Right lung (tissue), 2 donors: ENCODE measurements at regions not wholly inside any gene's neighbourhood (a gene's known extent, or its start where the extent isn't known, plus 50 kb on each side); places are given as distances from the start of the nearest gene placed in this dataset.

Source experiments
- DNase-seq, 2 donors: peaks; one replicate each; pipeline ENCODE4 v3.0.0-alpha.2; 2013

DNA sequence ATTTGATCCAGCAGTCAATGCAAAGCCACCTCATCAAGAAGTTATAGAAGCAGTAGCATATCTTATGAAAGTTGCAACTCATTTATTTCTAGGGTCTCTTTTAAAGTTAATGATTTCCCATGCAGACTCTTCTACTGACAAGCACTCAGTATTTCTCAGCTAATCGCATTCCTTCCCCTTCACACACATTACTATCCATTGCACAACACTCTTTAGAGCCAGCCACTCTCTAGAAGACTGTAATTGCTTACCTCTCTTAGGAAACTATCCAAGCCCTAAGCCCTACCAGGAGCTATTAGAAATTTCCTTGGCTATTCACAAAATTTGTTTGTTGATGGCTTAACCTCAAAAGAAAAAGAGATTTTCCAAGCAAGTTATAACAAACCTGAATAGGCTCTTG is 106.0 kb downstream of the ADAMTS1 start:
- peak; percentile 37 to 48 for DNase-seq

DNA sequence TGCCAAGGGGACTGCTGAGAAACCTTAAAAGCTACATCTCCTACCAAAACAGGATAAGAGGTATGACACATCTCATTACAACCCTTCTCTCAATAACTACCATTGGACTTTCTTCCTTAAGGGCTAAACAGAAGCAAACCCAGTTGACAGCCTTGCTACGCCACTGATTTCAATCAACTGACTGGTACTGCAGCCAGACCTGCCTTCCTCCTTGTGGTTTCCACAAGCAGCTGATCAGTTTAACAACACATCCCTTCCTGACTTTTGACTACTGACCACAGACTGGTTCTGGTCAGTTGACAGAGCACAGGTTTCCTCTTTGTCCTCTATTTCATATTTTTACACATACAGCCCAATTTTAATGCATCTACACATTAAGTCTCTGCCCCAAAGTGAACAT is 108.8 kb downstream of the ADAMTS1 start:
- no peak for DNase-seq

DNA sequence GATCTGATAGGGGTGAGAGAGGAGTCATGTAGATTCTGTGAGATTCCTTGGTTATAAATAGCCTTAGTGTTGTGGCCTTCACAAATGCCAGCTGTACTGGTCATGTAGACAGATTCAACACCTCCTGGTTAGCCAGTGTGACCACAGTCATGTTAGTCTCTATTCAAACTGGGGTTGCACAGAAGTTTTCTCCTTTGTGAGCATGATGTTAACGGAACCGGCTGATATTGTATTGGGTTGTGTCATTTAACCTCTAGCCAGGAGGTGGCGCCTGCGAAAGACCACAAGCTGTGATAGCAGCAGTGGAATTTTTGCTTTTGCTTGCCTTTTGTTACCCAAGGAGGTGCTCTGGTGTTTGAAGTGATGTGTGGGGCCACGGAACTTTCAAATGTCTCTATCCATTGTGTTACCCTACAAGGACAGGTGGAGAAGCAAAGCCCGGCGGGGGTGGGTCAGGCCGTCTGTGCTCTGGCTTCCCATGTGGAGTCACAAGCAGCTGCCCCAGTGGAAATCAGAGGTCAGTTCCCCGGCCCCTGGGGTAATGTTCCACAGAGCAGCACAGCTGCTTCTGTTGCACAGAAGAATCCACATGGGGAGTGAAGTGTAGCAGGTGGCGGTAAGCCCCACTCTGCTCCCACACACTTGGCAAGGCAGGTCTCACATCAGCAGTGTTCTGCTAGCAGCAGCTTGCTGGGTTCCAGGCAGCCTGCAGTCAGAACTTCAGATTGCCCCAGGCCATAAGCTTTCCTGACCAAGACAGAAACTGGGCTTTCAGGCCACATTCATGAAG is 112.6 kb downstream of the ADAMTS1 start:
- DNase-seq, result no peak

DNA sequence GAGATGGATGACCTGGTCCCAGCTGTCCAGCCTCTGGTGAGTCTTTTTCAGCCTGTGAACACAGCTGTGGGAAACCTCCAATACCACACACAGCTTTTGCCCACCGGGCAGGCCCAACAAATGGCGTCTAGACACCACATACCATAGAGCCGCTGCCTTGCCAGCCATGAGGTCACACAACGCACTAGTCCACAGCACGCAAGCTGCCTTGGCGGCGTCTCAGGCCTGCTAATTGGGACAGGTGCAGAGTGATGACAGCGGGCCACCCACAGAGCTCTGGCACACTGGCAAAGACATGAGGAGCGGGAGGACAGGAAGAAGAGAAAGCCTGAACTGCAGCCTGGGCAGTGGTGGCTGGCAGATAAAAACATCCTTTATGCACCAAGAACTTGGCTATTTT is 125.5 kb downstream of the ADAMTS1 start:
- DNase-seq, result no peak

DNA sequence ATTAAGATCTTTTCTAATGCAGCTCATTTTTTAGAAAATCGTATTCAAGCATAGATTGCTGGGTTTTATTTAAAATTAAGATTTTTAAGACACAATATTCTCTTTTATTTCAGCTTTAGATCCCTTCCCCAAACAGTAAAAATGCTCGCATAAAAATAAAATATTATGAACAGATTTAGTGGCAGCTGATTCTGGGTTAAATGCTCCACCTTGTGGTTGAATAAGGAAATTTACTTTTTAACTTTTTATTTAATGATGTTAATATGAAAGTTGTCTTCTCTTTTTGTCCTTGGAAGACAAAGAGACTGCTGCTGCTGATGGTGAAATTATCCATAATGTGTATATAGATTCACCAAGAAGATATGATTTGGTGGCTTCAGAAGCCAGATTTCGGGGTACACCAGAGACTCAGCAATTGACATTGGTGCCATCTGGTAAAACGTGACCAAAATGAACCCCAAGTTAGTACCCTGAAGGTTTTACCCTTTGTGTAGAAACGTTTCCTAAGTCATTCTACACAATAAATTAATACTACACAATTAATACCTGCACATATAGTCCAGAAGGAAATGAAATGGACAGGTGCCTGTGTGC is 128.0 kb downstream of the ADAMTS1 start:
- no peak for DNase-seq

DNA sequence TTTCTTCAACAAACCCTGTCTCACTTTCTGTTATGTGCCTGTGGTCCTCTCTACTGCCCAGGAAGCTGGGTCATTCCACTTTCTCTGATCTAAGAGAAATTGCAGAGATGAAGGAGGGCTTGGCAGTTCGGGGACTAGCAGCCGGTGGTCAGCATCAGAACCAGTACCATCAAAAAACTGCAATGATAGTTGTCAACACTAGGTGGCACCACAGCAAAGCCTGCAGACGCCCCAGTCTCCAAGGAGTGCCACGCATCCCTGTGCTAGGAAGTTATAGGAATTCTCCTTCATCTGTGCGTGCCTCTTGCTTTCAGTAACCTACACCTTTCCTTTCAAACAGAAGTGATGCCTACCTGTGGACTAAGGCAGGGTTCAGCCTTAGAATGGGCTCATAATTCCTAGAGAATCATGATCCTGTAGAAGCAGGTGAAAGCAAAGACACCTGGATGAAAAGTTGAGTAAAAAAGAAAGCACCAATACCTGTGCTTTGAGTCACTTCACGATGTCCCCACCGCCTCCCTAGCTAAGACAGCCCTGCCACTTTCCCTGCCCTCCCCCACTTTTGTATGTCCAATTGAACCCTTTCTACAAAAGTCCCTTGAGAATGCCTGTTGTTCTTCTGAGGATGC is 129.2 kb downstream of the ADAMTS1 start:
- no peak for DNase-seq

DNA sequence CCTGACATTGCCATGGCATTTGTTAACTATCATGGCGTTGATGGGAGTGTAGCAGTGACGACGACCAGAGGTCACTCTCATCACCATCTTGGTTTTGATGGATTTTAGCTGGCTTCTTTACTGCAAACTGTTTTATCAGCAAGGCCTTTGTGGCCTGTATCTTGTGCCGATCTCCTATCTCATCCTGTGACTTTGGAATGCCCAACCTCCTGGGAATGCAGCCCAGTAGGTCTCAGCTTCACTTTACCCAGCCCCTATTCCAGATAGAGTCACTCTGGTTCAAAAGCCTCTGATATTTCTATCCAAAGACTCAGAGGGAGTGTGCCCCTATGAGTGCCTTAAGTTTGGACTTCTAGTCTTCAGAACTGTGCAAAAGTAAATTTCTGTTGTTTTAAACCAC is 130.1 kb downstream of the ADAMTS1 start:
- no peak for DNase-seq

DNA sequence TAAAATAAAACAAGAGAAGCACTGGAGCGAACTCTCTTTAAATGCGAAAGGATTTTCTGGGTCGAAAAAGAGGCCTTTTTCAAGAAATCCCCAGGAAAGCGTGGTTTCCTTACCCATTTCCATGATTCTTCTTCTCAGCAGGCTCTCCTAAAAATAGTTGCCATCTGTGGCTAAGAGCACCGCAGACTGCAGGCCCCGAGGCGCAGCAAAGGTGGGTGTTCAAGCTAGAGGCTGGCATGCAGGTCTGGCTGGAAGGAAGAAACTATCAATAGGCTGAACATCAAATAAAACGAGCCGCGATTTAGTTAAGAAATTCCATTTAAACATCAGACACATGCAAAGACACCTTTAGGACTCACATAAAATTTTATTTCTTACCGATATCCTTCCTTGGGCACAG is 135.1 kb downstream of the ADAMTS1 start:
- DNase-seq, result no peak

DNA sequence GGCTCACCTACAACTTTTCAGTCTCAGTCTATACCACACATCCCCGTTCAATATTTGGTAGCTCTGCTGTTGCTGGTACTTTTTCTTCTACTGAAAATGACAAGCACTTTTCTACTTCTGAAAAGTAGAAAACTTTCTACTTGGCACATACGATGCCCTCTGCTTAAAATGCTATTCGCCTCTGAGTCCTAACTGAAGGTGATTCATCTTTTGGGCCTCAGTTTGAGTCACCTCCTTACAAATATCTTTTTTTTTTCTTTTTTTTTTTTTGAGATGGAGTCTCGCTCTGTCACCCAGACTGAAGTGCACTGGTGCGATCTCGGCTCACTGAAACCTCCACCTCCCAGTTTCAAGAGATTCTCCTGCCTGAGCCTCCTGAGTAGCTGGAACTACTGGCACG is 136.0 kb upstream of the CYYR1 start:
- DNase-seq, result no peak

DNA sequence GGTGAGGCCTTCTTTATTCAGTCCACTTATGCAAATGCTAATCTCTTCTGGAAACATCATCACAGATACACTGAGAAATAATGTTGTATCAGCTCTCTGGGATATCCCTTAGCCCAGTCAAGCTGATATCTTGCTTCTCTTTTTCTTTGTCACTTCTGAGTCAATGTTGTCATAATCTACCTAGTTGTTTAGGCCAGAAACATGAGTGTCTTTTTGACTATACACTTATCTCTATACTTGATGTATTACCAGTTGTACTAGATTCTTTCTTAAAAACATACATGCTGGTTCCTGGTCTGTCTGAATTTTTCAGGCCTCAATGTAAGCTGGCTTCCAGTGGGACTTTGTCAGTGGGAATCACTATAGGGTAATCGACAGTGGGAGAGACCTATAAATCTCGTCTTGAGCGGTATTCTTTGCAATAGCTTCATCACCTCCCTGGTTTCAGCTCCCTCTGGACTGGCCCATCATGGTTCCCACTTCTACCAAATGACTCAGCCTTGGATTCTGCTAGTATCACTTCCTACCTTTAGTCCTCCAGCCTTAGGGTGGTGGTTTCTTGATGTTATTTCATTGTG is 135.2 kb upstream of the CYYR1 start:
- DNase-seq, result no peak

DNA sequence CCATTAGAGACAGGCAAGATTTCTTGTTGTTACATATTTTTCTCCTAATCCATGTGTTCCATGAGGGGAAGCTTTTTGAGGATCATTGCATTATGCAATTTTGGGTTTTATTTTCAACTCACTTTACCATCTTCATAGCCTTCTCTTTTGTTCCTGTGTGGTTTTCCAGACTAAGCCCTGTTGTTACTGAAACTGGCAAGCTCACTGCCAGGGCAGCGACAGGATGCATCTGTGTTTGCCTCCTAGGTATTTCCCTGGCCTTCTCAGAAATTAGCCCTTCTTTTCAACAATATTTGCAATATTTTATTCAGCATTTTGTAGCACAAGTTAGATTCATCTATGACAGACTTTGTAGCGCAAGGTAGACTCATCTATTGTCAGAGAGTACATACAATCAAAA is 134.2 kb upstream of the CYYR1 start:
- no peak for DNase-seq

DNA sequence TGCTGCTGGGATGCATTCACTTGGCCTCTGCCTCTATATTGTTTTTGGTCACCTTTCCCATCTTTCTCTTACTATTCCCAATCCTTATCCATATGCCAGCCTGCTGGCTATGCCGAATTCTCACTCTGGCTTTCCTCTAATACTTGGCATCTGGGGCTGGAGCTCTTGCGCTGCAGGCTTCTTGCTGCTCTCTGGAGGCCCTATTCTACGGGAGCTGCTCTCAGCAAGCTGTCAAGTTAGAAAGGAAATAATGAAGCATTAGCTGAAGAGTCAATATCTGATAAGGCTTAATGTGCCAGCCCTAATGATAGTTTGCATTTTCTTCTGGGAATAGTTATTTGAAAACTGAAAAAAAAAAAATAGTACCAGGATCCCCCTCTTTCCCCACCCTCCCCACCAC is 125.3 kb upstream of the CYYR1 start:
- DNase-seq, result no peak

DNA sequence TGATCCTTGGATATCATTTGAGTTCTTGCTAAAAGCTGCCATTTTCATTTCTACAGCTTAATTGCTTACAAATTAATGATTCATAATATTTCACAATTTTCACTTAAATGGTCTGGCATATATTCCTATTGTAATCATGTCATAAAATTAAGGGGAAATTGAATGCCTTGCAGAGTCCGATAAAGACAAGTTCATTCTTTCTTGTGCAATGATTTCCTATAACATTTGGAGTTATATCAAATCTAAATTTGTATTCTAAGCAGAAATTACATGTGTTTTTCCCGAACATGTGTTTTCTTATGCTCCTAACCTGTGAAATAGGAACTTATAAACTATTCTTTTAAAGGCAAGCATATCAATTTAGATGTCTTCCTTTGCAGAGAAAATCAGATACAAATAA is 118.3 kb upstream of the CYYR1 start:
- DNase-seq, result peak; percentile 21 to 52

DNA sequence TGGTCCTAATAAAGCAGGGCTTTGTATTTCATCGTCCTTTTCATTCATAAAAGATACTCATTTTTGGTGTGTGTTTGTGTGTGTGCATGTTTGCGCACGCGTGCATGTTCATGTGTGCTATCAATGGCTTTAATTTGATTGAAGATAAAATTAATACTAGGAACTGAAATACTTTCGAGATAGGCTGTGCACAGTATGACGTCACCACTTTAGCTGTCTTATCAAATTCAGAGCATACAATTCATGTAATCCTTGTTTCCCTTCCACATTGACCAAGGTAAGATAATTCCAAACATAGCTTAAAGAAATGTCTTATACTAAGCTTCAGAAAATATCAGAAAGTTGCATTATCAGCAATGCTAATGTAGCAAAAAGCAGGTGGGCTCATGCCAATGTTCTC is 113.6 kb upstream of the CYYR1 start:
- no peak for DNase-seq

DNA sequence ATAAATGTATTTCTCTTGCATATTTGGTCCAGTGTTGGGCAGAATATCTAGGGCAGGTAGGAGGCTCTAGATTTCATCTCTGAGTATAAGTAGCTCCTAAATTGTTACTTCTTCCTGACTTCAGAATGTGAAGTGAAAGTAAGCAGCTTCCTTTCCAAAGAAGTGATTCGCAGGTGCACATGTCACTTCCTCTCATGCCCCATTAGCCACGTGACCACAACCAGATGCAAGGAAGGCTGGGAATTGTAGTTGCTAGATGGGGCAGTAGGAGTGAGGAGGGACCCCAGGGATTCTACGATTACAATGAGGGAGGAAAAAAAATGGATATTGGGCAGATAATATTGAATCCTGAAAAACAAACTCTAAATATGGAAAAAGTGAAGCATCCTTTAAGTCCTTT is 113.2 kb upstream of the CYYR1 start:
- DNase-seq, result no peak

DNA sequence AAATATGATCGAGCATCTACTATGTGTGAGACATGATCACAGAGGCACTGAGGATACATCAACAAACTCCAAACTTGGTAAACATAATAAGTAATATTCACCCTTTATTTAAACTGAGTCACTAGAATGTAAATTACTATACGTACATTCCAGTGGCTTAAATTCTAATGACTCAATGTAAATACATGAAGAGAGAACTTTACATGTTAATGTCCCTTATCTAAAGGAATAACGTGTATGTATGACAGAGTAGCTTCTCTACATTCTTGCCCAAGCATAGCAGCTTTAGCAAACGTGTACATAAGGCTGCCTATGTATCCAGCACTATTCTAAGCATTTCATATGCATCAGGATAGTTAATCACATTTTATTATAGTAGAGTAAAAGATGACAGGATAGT is 111.8 kb upstream of the CYYR1 start:
- no peak for DNase-seq

DNA sequence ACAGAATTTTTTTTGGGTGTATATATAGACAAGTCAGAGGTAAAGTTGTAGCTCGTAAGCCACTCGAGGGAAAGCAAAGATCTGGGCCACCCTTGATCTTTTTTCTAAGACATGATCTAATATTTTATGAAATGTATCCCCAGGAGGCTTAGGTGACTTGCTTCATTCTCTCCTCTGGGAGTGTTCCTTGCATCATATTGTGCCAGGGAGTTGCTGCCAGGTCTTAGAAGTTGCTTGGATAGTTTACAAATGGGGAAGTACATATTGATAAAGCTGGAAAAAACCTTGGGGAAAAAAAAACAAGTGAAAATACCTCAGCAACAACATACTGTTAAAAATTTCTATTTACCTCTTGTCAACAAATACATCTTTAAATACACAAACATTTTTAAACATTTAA is 110.9 kb upstream of the CYYR1 start:
- no peak for DNase-seq

DNA sequence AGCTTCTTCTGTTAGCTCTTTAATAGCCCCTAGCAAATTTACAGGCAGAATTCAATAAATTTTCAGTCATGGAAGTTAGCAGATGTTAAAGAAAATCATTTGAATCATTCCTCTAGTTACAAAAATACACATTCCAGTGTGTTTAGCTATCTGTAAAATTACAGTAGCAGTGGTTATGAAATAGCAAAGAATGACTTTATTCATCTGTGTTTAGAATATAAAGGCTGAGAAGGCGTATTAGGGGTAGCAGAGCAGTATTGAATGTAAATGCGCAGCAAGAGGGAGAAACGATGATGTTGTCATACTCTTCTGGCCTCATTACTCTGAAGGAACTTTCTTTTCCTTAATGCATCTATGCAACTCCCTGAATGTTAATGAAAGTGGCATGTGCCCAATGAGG is 106.2 kb upstream of the CYYR1 start:
- DNase-seq, result no peak

DNA sequence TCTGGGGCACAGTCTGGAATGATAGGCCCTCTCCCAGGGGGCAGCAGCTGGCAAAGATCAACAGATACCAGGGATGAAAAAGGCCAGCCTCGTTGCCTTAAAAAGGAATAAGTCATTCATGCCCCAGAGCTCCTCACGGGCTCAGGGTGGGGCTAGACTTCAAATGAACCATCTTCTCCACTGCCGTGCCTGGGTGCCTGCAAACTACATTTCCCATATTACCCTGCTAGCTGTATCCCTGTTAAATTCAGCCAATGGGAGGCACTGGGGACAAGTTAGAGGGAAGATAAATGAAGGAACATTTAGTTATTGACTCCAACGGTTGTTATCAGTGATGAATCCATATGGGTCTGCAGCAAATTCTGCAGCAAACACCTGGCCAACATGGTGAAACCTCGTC is 101.2 kb upstream of the CYYR1 start:
- DNase-seq, result no peak

DNA sequence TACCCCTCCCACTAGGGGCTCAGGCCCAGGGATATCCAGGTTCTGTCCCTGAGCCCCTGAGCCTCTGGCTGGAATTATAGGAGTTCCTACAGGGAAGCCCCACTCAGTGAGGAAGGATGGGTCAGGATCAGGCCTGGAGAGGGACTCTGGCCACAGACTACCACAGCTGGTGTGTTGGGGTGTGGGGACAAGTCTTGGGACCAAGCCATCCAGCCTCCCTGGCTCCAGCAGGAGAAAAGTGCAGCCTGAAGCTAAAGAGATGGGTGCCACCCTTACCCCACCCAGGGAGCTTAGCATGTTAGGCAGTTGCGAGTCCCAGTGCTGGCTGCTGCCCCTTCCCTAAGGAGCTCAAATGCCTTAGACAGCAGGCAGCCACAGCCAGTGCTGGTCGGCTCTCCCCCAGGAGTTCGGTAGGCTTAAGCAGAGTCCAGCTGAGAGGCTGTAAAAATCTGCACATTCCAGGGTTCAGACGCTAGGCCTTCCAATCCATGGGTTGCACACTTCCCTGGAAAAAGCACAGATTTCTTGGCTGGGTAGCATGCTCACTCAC is 96.2 kb upstream of the CYYR1 start:
- no peak for DNase-seq

DNA sequence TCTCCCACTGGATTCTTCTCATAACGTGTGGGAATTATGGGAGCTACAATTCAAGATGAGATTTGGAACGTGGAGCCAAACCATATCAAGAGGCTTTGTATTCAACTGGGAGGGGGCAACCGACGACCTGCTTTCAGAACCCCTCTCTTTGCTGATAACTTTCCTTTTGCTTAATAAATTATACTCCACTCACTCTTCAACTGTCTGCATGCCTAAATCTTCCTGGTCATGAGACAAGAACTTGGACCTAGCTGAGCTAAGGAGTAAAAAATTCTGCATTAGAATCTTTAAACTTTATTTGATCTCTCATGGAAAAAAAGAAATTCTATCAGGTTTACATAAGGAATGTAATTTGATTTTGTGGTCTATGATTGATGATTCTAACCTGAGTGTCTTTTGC is 86.7 kb upstream of the CYYR1 start:
- no peak for DNase-seq

DNA sequence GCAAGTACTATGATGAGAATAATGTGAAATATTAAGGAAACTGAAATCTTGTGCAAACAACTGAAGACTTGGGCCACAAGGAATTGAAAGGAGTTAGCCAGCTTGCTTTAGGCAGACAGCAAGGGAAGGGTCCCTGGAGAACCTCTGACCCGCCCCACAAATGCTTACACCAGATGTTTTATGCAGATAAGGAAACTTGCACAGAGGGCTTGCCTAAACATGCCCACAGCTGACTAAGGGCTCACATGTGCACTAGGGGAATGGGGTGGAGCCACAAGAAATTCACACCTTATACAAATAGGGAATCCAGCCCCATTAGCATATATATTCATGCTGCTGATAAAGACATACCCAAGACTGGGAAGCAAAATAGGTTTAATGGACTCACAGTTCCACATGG is 86.1 kb upstream of the CYYR1 start:
- no peak for DNase-seq

DNA sequence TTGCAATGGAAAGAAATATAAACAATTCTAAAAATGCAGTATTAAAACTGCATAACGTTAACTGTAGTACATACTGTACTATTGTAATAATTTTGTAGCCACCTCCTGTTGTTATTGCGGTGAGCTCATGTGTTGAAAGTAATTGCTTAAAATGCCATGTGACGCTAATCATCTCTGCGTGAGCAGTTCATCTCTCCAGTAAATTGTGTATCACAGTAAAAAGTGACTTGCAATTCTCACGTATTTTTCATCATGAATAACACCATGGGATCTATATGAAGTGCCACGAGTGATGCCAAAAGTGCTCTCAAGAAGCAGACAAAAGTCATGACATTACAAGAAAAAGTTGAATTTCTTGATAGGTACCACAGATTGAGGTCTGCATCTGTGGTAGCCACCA is 82.4 kb upstream of the CYYR1 start:
- DNase-seq, result no peak
